ENCODE measurements at regions not wholly inside any gene's neighbourhood (a gene's known extent, or its start where the extent isn't known, plus 50 kb on each side); places are given as distances from the start of the nearest gene placed in this dataset.

DNA sequence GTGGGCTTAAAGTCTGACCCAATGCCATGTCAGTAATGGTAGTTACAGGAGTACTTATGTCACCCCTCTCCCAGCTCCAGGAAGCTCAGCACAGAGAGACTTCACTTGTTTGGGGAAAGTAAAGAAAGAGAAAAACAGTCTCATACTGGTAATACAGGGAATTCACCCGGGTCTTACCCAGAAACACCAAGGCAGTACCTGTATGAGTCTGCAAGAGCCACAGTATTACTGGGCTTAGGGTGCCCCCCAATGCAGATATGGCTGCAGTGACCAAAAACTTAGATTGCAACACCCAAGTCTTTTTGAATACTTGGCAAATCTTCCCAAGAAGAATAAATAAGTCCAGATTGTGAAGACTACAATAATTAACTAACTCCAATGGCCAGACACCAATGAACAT, 622.1 kb downstream of the IGSF11 start:
- no peak for DNase-seq (ENCODE audit: low read depth)
- H3K4me3 ChIP-seq (ENCODE audit: low read depth, low read length), result no peak overlapping the region
- TF ChIP-seq, protein P1, sequence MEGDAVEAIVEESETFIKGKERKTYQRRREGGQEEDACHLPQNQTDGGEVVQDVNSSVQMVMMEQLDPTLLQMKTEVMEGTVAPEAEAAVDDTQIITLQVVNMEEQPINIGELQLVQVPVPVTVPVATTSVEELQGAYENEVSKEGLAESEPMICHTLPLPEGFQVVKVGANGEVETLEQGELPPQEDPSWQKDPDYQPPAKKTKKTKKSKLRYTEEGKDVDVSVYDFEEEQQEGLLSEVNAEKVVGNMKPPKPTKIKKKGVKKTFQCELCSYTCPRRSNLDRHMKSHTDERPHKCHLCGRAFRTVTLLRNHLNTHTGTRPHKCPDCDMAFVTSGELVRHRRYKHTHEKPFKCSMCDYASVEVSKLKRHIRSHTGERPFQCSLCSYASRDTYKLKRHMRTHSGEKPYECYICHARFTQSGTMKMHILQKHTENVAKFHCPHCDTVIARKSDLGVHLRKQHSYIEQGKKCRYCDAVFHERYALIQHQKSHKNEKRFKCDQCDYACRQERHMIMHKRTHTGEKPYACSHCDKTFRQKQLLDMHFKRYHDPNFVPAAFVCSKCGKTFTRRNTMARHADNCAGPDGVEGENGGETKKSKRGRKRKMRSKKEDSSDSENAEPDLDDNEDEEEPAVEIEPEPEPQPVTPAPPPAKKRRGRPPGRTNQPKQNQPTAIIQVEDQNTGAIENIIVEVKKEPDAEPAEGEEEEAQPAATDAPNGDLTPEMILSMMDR (IDR thresholded peaks at IDR 0.05; ENCODE audit: insufficient read depth, low read depth, low read length), result no peak

DNA sequence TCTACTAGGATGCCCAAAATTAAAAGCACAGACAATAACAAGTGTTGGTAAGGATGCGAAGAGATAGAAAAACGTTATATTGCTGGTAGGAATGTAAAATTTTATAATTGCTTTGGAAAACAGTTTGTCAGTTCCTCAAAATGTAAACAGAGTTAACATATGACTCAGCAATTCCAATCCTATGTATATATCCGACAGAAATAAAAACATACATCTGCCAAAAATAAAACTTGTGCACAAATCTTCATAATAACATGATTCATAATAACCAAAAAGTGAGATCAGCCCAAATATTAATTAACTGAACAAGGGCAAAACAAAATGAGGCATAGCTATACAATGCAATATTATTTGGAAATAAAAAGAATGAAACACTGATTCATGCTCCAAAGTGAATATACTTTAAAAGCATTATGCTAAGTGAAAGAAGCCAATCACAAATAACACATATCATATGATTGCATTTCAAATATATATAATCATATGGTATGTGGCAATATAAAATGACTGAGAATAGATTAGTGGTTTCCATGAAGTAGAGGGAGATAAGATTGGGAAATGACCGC, 609.3 kb downstream of the IGSF11 start:
- no peak for DNase-seq (ENCODE audit: low read depth)
- no peak overlapping the region for H3K4me3 ChIP-seq (ENCODE audit: low read depth, low read length)
- TF ChIP-seq, protein P1 (IDR thresholded peaks at IDR 0.05; ENCODE audit: insufficient read depth, low read depth, low read length), result no peak

DNA sequence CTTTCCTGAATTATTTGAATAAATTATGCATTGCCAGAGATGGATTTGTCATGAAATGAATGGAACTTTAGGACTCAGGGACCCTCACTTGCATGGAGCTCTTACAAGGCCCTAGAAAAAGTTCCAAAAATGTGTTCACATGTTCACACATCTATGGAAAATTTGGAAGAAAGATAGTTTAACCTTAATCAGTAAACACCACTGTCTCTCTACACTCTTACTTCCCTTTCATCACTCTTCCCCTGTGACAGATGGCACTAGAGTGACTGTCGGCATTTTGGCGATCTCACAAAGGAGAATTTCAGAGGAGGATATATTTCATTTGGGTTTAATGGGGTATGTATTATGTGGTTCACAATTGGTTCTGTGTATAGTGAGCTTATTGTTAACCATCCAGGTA, 600.8 kb downstream of the IGSF11 start:
- TF ChIP-seq, protein P1 (IDR thresholded peaks at IDR 0.05; ENCODE audit: insufficient read depth, low read depth, low read length), result no peak
- no peak for DNase-seq (ENCODE audit: low read depth)
- no peak overlapping the region for H3K4me3 ChIP-seq (ENCODE audit: low read depth, low read length)

DNA sequence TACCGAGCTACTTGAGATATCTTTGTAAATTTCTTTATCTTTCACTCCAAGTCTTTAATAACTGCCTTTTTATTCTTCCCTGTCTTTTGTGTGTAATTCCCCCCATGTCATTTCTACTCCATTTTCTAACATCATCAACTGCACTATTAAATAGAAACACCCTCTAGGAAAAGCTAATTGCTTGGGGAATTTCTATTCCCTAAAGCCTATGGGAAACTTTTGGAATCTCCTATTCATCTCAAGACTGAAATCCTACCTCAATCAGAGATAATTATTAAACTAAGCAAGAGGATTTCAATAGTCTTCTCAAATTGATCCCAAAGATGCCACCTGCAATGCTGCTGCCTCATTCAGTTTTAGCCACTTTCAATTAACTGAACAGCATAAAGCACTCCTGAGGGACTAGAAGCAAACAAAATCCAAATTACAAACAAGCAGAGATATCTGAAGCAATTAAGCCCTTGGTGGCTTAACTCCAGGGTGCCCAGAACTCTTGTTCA, 598.7 kb downstream of the IGSF11 start:
- TF ChIP-seq, protein P1 (IDR thresholded peaks at IDR 0.05; ENCODE audit: insufficient read depth, low read depth, low read length), result no peak
- H3K4me3 ChIP-seq (ENCODE audit: low read depth, low read length), result no peak overlapping the region

DNA sequence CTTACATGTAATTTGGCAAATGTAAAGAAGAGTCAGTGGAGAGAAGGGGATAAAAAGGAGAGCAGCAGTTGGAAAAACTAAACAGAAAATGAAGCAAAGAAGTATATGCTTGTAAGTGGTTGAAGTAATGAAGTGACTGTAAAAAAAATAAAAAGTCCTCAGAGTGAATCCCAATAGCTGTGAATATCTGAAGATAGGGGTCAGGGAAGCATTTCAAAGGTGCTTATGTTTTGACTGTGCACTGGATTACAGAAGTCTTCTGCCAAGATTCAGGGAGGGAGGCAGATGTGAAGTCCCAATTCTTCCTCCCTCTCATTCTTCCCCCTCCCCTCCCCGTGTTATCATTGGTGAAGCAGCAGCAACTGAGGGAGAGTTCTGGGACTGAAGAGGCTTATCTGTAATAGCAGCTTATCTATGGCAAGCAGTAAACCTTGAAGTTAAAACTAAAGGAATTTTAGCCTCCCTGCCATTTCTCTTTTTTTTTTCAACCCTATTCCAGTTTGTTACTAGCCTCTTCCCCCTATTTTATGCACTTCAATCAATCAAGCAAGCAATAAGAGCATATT, 597.9 kb downstream of the IGSF11 start:
- no peak for DNase-seq (ENCODE audit: low read depth)
- TF ChIP-seq, protein P1 (IDR thresholded peaks at IDR 0.05; ENCODE audit: insufficient read depth, low read depth, low read length), result no peak

More for the DNA sequence above, 598.7 kb downstream of the IGSF11 start:
- DNase-seq (ENCODE audit: low read depth), result no peak

DNA sequence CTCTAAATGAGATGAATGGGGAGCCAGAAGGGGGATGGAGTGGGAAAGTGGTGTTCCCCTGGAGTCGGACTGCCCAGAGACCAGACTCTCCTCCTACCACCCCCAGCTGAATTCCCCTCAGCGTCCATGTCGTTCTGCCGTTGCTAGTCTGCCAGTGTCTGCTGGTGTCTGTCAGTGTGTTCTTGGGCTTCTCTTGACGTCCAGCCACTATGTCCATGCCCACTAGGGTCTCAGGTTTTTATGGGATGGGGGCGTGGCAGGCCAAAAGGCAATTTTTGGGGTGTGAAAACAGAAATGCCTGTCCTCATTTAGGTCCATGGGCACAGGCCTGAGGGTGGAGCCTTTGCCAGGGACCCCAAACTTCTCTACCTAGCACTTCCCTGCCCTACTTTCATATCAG, 589.6 kb downstream of the IGSF11 start:
- TF ChIP-seq, protein P1 (IDR thresholded peaks at IDR 0.05; ENCODE audit: insufficient read depth, low read depth, low read length), result no peak
- H3K4me3 ChIP-seq (ENCODE audit: low read depth, low read length), result no peak overlapping the region
- no peak for DNase-seq (ENCODE audit: low read depth)

More for the DNA sequence above, 597.9 kb downstream of the IGSF11 start:
- no peak overlapping the region for H3K4me3 ChIP-seq (ENCODE audit: low read depth, low read length)
